ELR (cell line): ENCODE measurements at regions not wholly inside any gene's neighbourhood (a gene's known extent, or its start where the extent isn't known, plus 50 kb on each side); places are given as distances from the start of the nearest gene placed in this dataset.

Experiments
- DNase-seq: peaks from one replicate; pipeline ENCODE4 v3.0.0-alpha.2; 2015; ENCODE audit warnings: low read depth

- DNase-seq, result no peak
Observed at GRCh38 chr13:53694814-53695532, 666.4 kb downstream of the OLFM4 start.

DNA sequence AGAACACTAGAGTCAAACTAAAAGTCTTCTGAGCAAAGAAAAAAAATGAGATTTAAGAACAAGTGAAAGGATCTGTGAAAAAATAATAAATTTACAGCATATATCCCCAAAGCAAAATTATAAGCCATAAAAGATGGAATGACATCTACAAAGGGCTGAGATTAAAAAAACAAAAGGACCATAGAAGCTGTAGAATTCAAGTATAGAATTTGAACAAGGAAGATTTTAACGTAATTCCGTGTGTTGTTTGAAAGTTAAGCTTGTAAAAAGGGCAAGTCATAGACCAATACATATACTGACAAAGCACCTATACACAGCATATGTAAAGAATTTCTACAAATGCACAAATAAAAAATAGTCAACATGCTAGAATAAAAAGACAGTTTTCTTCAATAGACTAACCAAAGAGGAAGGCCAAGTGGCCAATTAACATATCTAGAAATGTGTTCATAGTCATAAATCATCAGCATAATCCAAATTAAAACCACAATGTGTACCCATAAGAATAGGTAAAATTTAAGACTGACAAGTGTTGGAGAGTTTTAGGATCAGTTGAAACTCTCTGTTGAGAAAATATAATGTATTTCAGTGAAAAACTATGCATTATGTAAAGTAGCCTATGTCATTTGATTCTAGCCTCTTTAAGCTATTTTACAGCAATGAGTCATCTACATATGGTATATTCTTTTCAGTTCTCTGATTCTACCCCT lies 674.9 kb downstream of the OLFM4 start:
- DNase-seq, result no peak

GRCh38 chr13:53719281-53719680 lies 690.7 kb downstream of the OLFM4 start:
- no peak for DNase-seq

- no peak for DNase-seq
Observed at GRCh38 chr13:53732664-53733063, 704.1 kb downstream of the OLFM4 start.

GRCh38 chr13:53743906-53744305 lies 715.3 kb downstream of the OLFM4 start:
- DNase-seq, result no peak

DNA sequence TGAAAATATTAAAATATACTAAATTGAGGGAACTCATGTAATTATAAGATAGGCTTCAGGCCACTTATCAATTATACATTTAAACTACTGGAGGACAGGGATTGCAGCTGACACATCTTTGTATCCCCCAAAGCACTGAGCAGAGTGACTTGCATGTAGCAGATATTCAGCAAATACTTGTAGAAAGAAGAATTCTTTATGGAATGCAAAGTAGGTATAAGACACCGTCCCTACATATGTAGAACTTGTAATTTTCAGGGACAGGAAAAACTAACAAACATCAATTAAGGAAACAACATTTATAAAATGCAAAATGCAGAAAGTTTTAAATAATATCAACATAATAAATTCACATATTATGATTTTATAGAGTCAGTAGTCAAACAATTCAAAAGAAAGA lies 719.2 kb downstream of the OLFM4 start:
- DNase-seq, result no peak

GRCh38 chr13:53749306-53749705 lies 720.7 kb downstream of the OLFM4 start:
- DNase-seq, result no peak

DNA sequence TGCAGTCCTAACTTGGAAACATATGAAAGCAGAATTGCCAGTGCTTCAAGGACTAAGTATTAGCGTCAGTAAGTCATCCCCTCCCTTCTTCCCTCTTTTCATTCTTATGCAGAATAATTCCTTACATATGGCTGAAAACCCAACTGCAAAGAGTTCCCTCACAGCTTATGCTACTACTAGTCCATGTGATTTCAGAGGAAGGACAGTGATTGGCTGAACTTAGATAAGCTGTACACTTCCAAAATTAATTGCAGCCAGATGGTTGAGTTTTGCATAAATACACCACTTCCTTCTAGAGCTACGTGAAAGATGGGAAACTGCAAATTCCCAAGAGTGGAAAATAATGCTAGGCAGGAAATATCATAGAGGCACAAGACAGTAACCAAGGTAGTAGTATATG lies 730.4 kb downstream of the OLFM4 start:
- DNase-seq, result no peak

GRCh38 chr13:53775807-53776206 lies 747.2 kb downstream of the OLFM4 start:
- no peak for DNase-seq

DNA sequence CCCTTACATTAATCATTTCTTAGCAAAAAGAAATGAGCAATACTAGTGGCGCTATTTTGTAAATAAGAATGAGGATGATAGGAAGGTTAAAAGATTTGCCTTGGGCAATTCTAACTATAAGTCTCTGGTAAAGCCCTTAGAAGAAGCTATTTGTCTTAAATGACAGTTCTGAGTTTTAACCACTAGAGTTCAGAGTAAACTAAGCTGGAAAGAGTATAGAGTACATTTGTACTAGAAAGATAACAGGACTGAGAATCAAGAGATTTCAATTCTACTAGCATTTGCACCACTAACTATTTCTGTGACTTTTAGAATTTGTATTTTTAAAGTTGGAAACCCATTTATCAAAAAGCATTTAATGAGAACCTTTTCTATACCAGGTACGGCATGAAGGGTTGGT lies 750.3 kb downstream of the OLFM4 start:
- DNase-seq, result no peak

- no peak for DNase-seq
Observed at GRCh38 chr13:53781941-53782340, 753.3 kb downstream of the OLFM4 start.

DNA sequence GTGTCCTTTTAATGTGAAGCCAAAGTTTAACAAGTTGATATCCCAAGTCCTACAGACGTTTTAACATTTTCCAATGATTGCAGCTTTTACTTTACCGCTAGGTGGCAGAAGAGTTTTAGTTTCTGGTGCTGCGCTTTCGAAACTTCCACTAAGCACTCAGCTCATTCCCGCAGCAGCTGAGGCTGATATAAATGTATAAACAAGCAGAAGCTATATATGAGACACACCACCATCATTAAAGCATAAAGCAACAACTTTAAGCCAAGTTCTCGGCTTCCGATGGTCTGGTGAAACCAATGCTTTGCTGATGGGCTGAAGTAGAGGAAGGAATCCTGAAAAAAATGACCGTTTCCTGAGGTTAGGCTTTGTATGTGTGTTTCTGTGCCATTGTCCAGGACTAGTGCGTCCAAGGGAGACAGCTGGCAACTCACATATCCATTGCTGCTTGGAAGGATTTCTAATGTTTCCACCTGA lies 753.9 kb downstream of the OLFM4 start:
- peak; percentile 33 for DNase-seq

GRCh38 chr13:53783471-53783870 lies 754.9 kb downstream of the OLFM4 start:
- DNase-seq, result no peak

DNA sequence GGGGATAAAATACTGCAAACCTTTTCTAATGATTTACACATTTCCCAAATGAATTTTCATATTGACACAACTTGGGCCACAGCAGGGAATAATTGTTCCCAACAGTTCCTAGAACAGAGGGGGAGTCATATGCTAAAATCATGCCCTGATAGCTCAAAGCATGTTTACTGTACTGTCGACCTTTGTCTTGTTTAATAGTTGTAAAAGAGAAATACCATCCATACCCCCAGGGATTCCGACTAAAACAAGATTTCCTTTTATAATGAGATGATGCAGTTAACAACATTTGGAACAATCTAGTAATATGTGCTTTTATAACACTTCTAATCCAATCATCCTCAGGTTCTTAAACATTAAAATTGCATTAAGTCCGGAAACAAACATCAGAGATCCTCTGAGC lies 759.7 kb downstream of the OLFM4 start:
- DNase-seq, result no peak

GRCh38 chr13:53800011-53800410 lies 771.4 kb downstream of the OLFM4 start:
- DNase-seq, result no peak

DNA sequence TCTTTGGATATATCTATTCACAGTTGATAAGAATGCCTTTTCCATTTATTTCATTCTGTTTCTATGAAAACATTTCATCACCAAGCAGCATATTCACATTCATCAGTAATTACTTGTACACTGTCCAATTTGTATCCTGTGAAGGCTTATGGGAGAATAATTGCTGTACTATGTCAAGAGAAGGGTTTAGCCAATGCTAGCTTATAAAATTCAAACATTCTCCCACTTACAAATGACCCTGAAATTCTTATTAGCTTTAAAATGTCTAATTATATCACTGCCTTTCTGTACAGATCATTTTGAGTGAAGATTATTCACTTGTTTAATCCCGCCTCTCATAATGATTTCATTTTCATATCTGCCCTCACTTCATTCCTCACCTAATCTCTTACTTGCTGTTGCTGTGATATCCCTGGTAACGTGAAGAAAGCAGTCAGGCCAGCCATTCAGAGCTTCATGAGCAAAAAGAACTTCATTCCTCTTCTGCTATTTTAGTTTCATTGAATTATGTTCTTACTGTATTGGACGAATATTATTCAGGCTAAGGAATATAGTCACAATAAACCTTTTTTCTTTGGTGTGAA lies 778.7 kb downstream of the OLFM4 start:
- DNase-seq, result no peak

- DNase-seq, result no peak
Observed at GRCh38 chr13:53821632-53822031, 793.0 kb downstream of the OLFM4 start.

DNA sequence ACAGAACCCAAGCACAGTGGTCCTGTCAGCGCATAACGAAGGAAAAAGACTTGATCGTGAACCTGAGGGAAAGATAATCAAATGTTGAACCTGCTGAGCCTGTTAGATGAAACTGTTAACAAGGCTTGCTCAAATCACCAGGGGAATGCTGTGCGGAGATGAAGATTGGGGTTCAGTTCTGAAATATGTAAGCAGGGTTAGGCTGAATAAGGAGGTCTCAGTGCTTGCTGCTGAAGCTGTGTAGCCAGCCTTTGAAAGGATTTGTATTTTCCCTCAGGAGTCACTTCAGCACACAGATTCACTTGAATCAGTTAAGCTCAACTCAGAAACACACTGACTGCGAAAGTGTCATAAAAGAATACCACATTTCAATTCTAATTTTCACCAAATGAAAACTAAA lies 793.5 kb downstream of the OLFM4 start:
- DNase-seq, result no peak

GRCh38 chr13:53839461-53839860 lies 810.8 kb downstream of the OLFM4 start:
- no peak for DNase-seq

DNA sequence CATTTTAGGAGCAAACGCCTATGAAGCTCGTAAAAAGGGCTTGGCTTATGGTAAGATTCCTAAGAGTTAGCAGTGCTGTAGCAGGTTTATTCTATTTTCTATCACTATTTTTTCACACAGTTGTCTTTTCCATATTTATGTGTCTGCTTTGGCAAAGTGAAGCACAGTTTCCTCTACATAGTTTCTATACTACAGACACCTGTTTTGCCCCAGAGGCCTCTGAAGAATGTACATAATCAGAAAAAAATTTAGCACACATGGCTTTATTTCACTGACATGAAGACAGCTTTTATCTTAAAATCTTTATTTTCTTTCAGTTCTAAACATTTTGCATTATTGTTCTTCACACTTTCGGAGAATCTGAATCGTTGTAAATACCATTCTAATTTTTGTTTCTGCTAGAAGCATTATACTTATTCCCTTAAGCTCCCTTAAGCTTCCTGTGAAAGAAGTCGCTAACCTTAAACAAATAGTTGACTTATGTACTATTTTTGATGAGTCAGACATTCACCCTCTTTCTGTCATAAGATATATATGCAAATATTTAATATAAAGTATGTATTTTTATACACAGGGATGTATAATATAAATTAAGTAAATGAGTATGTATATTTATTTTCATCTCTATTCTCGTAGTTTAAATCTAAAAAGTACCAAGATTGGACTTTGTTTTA lies 816.0 kb downstream of the OLFM4 start:
- no peak for DNase-seq

DNA sequence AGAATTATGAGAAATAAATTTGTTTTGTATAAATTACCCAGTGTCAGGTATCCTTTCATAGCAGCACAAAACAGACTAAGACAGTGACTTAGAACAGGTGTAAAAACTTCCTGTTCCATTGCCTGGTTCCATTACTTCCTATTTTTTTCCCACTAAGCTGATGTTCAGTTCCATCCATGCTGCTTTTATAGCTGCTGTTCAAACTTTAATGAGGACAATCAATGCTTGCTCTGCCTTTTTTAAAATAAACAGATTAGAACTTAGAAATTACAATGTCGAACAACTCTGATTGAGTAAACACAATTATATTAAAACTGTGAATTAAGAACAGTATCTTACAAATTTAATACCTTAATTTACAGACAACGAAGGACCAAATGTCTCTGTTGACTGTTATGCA lies 818.9 kb downstream of the OLFM4 start:
- no peak for DNase-seq

- DNase-seq, result no peak
Observed at GRCh38 chr13:53848366-53848961, 819.9 kb downstream of the OLFM4 start.
